CD4-positive, alpha-beta T cell treated with Interleukin-1 beta for 1 hour (primary cell): ENCODE measurements at regions not wholly inside any gene's neighbourhood (a gene's known extent, or its start where the extent isn't known, plus 50 kb on each side); places are given as distances from the start of the nearest gene placed in this dataset.
"Not testable (repeated sequence)": the region's sequence is repeated elsewhere in the genome, so short reads cannot be mapped to it uniquely, and the experiment has no call there.

ENCODE experiments used
- DNase-seq, 2 donors: peaks; one replicate each; pipeline ENCODE4 v3.0.0-alpha.2; 2020 to 2022

GRCh38 chr12:131214936-131215335, 261.2 kb downstream of the ADGRD1 start:
- not testable (repeated sequence) for DNase-seq

GRCh38 chr12:131216587-131216986, 262.9 kb downstream of the ADGRD1 start:
- not testable (repeated sequence) for DNase-seq

GRCh38 chr12:131217024-131217586, 263.4 kb downstream of the ADGRD1 start:
- no peak for DNase-seq

GRCh38 chr12:131218026-131218922, 264.6 kb downstream of the ADGRD1 start:
- no peak for DNase-seq

GRCh38 chr12:131218923-131219669, 265.4 kb downstream of the ADGRD1 start:
- no peak for DNase-seq

GRCh38 chr12:131219670-131220330, 266.1 kb downstream of the ADGRD1 start:
- no peak for DNase-seq

GRCh38 chr12:131220331-131220685, 266.6 kb downstream of the ADGRD1 start:
- DNase-seq: no peak

GRCh38 chr12:131221061-131221956, 267.6 kb downstream of the ADGRD1 start:
- no peak for DNase-seq

GRCh38 chr12:131221957-131222328, 268.2 kb downstream of the ADGRD1 start:
- no peak for DNase-seq

GRCh38 chr12:131222329-131223139, 268.8 kb downstream of the ADGRD1 start:
- no peak for DNase-seq

GRCh38 chr12:131223171-131223761, 269.6 kb downstream of the ADGRD1 start:
- DNase-seq: no peak

- no peak for DNase-seq
These were observed 270.1 kb downstream of the ADGRD1 start for GRCh38 chr12:131223791-131224225.

- DNase-seq: not testable (repeated sequence)
These were observed 270.7 kb downstream of the ADGRD1 start for GRCh38 chr12:131224226-131225065.

GRCh38 chr12:131225066-131225380, 271.3 kb downstream of the ADGRD1 start:
- DNase-seq: not testable (repeated sequence)

GRCh38 chr12:131226345-131227265, 272.9 kb downstream of the ADGRD1 start:
- no peak for DNase-seq

- not testable (repeated sequence) for DNase-seq
These were observed 273.9 kb downstream of the ADGRD1 start for GRCh38 chr12:131227641-131228040.

GRCh38 chr12:131229079-131229425, 275.3 kb downstream of the ADGRD1 start:
- not testable (repeated sequence) for DNase-seq

- DNase-seq: no peak
These were observed 276.0 kb downstream of the ADGRD1 start for GRCh38 chr12:131229426-131230339.
